GM12878 (cell line): ENCODE measurements at regions not wholly inside any gene's neighbourhood (a gene's known extent, or its start where the extent isn't known, plus 50 kb on each side); places are given as distances from the start of the nearest gene placed in this dataset.

Experiments
- ATF2 ChIP-seq: IDR thresholded peaks from 2 replicates; pipeline ENCODE4 v1.6.1; 2012; ENCODE audit warnings: low read length, inconsistent platforms
- ATF3 ChIP-seq: IDR thresholded peaks from 2 replicates; pipeline ENCODE4 v1.6.1; 2011; ENCODE audit warnings: low read depth, mild to moderate bottlenecking, low read length, moderate library complexity, borderline replicate concordance; ENCODE audit errors: extremely low read depth
- BHLHE40 ChIP-seq, 2 experiments: fragments of 450-650 bp in 1 of 2; IDR thresholded peaks; 2 replicates each; pipeline ENCODE4 v1.6.1; 2011 to 2017; ENCODE audit warnings: low read depth in 2 of 2, borderline replicate concordance in 1 of 2, improper control_type of control experiment in 1 of 2, low read length in 1 of 2, mild to moderate bottlenecking in 1 of 2
- CTCF ChIP-seq, 3 experiments: IDR thresholded peaks in 2 of 3; conservative IDR thresholded peaks in 1 of 3; 2 replicates each; pipeline ENCODE4 v1.5.1; 2011; ENCODE audit warnings: low read depth in 3 of 3, low read length in 3 of 3, mild to moderate bottlenecking in 3 of 3, control low read depth in 2 of 3, moderate library complexity in 2 of 3, inconsistent platforms in 1 of 3, mixed read lengths in 1 of 3; ENCODE audit not compliant: control insufficient read depth in 2 of 3, insufficient read depth in 1 of 3; ENCODE audit errors: extremely low read depth in 1 of 3
- EZH2 ChIP-seq: IDR thresholded peaks from 2 replicates; pipeline ENCODE4 v1.6.1; 2012; ENCODE audit warnings: low read depth, mild to moderate bottlenecking, control low read depth, inconsistent platforms, low read length, borderline replicate concordance; ENCODE audit not compliant: control insufficient read depth
- FOS ChIP-seq: IDR thresholded peaks from 3 replicates; pipeline ENCODE4 v1.6.1; 2011; ENCODE audit warnings: borderline replicate concordance; ENCODE audit not compliant: insufficient read length; ENCODE audit errors: extremely low read depth
- GABPA ChIP-seq: IDR thresholded peaks from 2 replicates; pipeline ENCODE4 v1.6.1; 2014; ENCODE audit warnings: antibody characterized with exemption, low read depth, mild to moderate bottlenecking, inconsistent platforms
- MYC ChIP-seq: IDR thresholded peaks from 2 replicates; pipeline ENCODE4 v1.6.1; 2011; ENCODE audit warnings: mild to moderate bottlenecking, low read length, moderate library complexity, inconsistent platforms; ENCODE audit not compliant: insufficient read depth, insufficient replicate concordance, insufficient read length, severe bottlenecking
- NFIC ChIP-seq: IDR thresholded peaks from 2 replicates; pipeline ENCODE4 v1.6.1; 2012; ENCODE audit warnings: low read depth, mild to moderate bottlenecking, inconsistent platforms, low read length, moderate library complexity
- POLR2A ChIP-seq: IDR thresholded peaks from 2 replicates; pipeline ENCODE4 v1.6.1; 2011; ENCODE audit warnings: low read depth, mild to moderate bottlenecking, low read length
- POU2F2 ChIP-seq: IDR thresholded peaks from 3 replicates; pipeline ENCODE4 v1.6.1; 2011; ENCODE audit warnings: low read depth, mild to moderate bottlenecking, low read length, borderline replicate concordance
- USF1 ChIP-seq: IDR thresholded peaks from 2 replicates; pipeline ENCODE4 v1.6.1; 2011; ENCODE audit warnings: borderline replicate concordance, low read depth, mild to moderate bottlenecking, moderate library complexity, mixed read lengths, low read length; ENCODE audit not compliant: insufficient read depth; ENCODE audit errors: extremely low read length
- YY1 ChIP-seq: IDR thresholded peaks from 2 replicates; pipeline ENCODE4 v1.6.1; 2011; ENCODE audit warnings: low read depth, mild to moderate bottlenecking, low read length

- TF ChIP-seq CTCF (IDR thresholded peaks at IDR 0.05 in 2 of 3, conservative IDR thresholded peaks at IDR 0.05 in 1 of 3; ENCODE audit: control insufficient read depth in 2 of 3, extremely low read depth in 1 of 3, insufficient read depth in 1 of 3, low read depth in 3 of 3, low read length in 3 of 3) (no peak), YY1 (no peak), MYC (no peak), NFIC (no peak), USF1 (no peak), EZH2 (no peak), FOS (no peak), ATF2 (no peak), POU2F2 (no peak), GABPA (no peak), BHLHE40 (IDR thresholded peaks at IDR 0.05; ENCODE audit: borderline replicate concordance in 1 of 2, low read depth in 2 of 2, low read length in 1 of 2) (no peak), ATF3 (no peak), POLR2A (no peak)
These were observed 1226.3 kb downstream of the PCDH7 start for GRCh38 chr4:31946456-31946855.
